NCI-H1930 (cell line): ENCODE measurements at regions not wholly inside any gene's neighbourhood (a gene's known extent, or its start where the extent isn't known, plus 50 kb on each side); places are given as distances from the start of the nearest gene placed in this dataset.

Source experiments
- DNase-seq, 2 experiments: peaks; one replicate each; lab custom pipeline; 2025; lab: John Stamatoyannopoulos, UW

DNA sequence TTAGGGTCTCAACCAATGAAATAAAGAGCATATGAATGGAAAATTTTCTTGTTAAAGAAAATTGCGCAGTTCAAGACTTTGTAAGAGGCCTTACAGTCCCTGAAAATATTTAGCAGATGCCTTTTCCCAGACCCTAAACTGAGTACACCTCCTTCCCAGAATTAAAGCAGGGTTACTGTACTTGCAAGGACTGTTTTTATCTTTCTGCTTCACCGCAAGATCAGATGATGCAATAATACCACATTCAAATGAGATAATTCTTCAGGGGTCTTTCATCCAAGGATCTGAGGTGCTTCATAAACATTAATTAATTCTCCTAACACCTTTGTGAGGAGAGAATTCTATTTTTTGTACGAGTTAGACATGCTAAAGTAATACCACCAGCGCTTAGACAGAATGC is 1071.8 kb upstream of the PIK3C3 start:
- no peak for DNase-seq

GRCh38 chr18:40882468-40882867 is 1072.6 kb upstream of the PIK3C3 start:
- no peak for DNase-seq

DNA sequence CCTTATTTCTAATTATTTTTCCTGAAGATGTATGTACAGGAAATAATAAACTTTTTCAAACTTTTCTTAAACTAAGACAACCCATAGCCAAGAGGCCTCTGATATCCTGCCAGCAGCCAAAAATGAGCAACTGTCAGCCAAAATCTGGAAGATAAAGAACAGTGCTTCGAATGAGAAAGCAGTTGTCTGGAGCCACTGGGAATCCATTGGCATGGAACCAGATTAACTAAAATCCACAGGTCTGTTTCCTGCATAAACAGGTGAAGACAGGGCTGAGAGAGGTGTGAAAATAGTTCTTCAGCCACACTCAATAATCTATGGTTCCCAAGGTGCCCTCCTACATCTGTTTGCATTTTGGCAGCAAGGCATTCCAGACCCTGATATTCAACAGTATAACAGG is 1076.7 kb upstream of the PIK3C3 start:
- no peak for DNase-seq

- no peak for DNase-seq
Observed at GRCh38 chr18:40877096-40877495, 1077.9 kb upstream of the PIK3C3 start.

DNA sequence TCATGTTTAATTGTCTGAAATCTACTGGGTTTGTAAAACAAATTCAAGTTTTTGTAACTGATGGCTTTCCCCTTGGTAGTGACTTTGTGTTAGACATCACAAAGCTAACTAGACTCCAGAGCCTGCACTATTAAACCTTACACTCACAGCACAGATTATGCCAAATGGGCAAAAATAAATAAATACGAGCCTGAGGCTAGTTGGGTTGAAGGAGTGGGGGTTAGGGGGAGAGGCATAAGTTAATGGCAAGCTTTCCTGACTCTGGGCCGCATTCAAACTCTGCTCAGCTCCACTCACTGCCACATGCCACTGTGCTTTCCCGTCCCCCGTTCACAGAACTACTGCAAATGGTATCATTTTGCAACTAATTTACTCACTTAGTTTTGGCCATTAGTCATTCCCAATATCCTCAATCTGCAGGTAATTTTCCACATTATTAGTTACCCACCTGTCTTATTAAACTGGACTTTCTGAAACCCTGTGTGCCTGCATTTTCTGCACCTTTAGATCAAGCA is 1079.9 kb upstream of the PIK3C3 start:
- no peak for DNase-seq

DNA sequence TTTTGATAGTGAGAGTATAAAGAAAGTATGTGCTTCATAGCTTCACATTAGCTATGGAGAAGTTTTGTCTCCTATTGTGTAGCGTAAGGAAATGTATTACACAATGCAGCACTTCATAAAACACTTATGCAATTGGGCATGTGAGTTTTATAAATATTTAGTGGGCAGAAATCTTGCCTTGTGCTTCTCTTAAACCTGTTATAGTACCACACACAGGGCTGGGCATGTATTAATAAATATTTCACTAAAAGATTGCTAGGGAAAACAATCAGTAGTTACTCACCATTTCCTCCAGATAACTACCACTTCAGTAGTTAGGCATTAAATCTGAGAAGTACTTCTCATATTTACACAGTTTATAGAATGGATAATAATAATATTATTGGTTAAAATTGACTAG is 1080.8 kb upstream of the PIK3C3 start:
- no peak for DNase-seq

DNA sequence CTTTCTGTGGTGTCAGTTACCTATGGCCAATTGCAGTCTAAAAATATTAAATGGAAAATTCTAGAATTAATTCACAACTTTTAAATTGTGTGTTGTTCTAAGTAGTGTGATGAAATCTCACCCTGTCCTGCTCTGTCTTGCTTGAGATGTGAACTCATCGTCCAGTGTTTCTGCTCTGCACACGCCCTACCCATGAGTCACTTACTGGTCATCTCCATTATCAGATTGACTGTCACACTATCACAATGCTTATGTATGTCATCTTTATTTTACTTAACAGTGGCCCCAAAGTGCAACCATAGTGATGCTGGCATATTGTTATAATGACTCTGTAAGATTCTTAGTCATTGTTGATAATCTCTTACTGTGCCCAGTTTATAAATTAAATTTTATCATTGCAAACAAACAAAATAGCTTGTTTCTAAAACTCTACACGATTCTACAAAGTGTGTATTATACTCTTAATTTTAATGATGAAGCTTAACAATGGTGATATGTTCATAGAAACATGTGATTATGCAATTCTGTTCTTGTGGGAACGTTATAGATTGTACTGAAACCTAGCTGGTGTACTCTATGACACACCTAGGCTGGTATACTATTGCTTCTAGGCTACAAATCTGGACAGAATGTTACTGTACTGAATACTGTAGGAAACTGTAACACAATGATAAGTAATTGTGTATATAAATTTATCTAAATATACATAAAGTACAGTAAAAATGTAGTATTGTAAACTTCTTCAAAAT is 1086.8 kb upstream of the PIK3C3 start:
- DNase-seq: no peak

DNA sequence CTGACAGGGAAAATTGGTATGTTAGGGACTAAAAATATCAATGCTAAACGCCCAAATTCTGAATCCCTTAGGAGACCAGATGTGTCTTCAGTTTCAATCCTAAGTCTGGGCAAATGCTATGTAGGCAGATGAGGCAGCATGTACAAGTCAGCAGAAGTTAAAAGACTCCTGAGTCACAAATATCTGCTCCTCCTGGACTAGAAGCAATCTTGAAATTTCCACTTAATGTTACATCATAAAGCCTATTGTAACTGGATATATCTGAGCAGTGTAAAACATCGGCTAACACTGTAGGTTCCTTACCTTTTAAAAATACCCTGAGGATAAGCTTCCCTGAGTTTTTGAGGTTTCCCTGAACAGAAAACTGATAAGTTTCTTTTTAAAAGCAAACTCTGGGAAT is 1087.6 kb upstream of the PIK3C3 start:
- DNase-seq: no peak

DNA sequence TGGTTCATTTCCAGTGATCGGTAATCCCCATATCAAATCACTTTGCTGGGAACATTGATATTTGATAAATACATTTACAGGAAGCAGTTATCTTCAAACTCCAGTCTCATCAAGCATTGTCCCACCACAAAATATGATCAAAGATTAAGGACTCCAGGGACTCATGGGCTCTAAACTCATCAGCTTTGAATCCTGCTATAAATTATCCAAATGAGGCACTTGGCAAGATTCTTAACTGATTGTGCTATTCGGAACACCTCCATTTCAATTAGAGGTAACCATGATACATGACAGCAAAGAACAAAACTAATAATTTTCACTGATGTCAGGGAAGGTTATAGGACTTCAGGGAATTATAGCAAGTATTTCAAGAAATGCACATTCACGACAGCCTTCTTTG is 1088.1 kb upstream of the PIK3C3 start:
- no peak for DNase-seq

GRCh38 chr18:40866013-40866645 is 1088.9 kb upstream of the PIK3C3 start:
- no peak for DNase-seq

DNA sequence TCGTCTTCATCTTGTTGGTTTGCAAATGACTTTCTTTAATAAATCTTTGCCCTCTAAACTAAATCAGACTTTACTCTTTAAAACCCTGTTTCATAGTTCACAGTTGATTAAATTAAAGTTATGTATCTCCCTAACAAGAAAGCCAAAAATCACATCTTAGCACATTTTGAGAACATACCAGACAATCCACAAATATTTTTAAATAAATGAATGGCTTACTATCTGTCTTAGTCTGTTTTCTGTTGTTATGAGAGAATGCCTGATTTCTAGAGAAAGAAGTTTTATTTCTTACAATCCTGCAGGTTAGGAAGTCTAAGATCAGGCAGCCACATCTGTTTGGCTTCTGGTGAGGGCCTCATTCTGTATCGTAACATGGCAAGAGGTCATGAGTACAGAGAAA is 1090.2 kb upstream of the PIK3C3 start:
- no peak for DNase-seq

DNA sequence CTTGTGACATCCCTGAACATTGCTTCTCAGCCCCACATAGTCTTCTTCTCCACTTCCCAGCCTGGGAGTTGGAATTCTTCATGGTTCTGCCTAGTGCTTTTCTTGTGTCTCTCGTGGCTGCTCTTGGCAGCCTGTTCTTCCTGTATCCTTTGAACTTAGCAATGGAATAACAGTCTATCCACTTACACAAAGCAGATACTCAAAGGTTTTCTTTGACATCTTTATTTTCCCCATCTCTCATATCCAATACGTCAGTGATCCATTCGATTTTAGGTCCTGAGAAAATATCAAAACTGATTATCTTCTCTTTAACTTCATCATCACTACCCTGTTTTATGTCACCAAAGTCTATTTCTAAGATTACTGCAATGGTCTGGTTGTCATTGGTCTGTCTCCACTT is 1091.2 kb upstream of the PIK3C3 start:
- DNase-seq: no peak

- DNase-seq: no peak
Observed at GRCh38 chr18:40860189-40860588, 1094.8 kb upstream of the PIK3C3 start.

GRCh38 chr18:40855661-40856060 is 1099.4 kb upstream of the PIK3C3 start:
- DNase-seq: no peak

- no peak for DNase-seq
Observed at GRCh38 chr18:40852406-40852805, 1102.6 kb upstream of the PIK3C3 start.

DNA sequence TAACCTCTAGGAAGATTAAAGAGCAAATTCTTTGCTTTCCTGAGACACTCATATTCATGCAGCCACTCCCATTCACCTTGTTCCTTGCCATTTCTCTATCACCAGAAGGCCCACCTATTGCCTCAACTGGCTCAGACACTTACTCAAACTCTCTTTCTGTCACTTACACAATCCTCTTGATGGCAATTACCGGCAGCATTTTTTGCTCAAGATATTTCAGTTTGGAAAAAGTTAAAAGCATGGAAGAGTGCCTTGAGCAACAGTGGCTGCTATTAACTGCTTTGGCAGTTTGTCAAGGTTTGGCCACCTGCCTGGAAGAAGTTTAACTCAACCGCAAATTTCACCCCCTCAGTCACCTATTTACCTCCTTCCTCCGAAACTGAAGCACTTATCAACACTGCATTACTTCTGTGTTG is 1104.0 kb upstream of the PIK3C3 start:
- no peak for DNase-seq

- no peak for DNase-seq
Observed at GRCh38 chr18:40849886-40850285, 1105.1 kb upstream of the PIK3C3 start.

GRCh38 chr18:40841467-40841866 is 1113.6 kb upstream of the PIK3C3 start:
- DNase-seq: no peak

DNA sequence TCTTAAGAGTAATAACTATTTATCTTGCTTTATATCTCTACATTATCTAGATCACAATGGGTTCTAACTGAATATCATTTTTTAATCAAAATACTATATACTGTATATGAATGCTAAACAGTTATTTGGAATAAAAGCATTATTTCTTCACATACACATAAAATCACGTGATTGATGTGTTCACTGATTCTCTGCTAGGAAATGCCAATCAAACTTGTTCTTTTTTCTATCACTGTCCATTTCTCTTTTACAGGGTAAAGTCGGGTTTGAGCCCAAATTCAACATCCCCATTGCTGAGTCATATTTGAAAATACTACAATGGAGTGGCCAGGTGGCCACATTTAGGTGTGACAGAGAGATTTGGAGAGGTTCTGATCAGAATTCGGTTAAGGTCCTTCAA is 1114.0 kb upstream of the PIK3C3 start:
- no peak for DNase-seq

DNA sequence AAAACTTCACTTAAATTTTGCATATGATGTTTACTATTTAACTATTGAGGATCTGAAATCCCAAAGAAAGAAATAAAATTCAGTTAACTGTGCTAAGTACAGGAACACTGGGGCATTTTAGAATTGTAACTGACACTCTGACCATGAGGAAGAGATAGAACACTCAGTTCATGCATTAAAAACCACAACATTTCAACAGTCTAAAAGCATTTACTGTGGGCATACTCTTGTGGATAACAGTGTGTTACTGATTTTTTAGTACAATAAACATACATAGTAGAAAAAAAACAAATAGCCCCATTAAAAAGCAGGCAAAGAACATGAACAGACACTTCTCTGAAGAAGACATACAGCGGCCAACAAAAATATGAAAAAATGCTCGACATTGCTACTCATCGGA is 1122.7 kb upstream of the PIK3C3 start:
- DNase-seq: no peak

DNA sequence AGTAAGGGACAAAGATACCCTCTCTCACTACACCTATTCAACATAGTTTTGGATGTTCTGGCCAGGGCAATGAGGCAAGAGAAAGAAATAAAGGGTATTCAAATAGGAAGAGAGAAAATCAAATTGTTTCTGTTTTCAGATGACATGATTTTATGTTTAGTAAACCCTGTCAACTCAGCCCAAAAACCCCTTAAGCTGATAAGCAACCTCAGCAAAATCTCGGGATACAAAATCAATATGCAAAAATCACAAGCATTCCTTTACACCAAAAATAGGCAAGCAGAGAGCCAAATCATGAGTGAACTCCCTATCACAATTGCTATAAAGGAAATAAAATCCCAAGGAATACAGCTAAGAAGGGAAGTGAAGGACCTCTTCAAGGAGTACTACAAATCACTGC is 1130.7 kb upstream of the PIK3C3 start:
- no peak for DNase-seq

- DNase-seq: no peak
Observed at GRCh38 chr18:40821596-40822243, 1133.3 kb upstream of the PIK3C3 start.

GRCh38 chr18:40812981-40813515 is 1142.0 kb upstream of the PIK3C3 start:
- DNase-seq: no peak
